T-helper 22 cell (primary cell): ENCODE measurements at regions not wholly inside any gene's neighbourhood (a gene's known extent, or its start where the extent isn't known, plus 50 kb on each side); places are given as distances from the start of the nearest gene placed in this dataset.
"Not testable (repeated sequence)": the region's sequence is repeated elsewhere in the genome, so short reads cannot be mapped to it uniquely, and the experiment has no call there.

Experiments used
- DNase-seq: peaks from one replicate; pipeline ENCODE4 v3.0.0-alpha.2; 2020; ENCODE audit warnings: low read depth

- DNase-seq: no peak
Observed at GRCh38 chr19:29006057-29006735, 206.8 kb downstream of the UQCRFS1 start.

- DNase-seq: no peak
Observed at GRCh38 chr19:29004796-29005195, 208.2 kb downstream of the UQCRFS1 start.

GRCh38 chr19:29003641-29004409 is 209.1 kb downstream of the UQCRFS1 start:
- no peak for DNase-seq

- no peak for DNase-seq
Observed at GRCh38 chr19:29002336-29002735, 210.6 kb downstream of the UQCRFS1 start.

GRCh38 chr19:29001597-29002245 is 211.2 kb downstream of the UQCRFS1 start:
- DNase-seq: no peak

GRCh38 chr19:29001141-29001581 is 211.8 kb downstream of the UQCRFS1 start:
- DNase-seq: no peak

GRCh38 chr19:28999724-29000433 is 213.1 kb downstream of the UQCRFS1 start:
- no peak for DNase-seq

GRCh38 chr19:28998974-28999373 is 214.0 kb downstream of the UQCRFS1 start:
- DNase-seq: no peak

- not testable (repeated sequence) for DNase-seq
Observed at GRCh38 chr19:28997866-28998265, 215.1 kb downstream of the UQCRFS1 start.

- no peak for DNase-seq
Observed at GRCh38 chr19:28990522-28990921, 222.4 kb downstream of the UQCRFS1 start.

GRCh38 chr19:28989739-28990138 is 223.2 kb downstream of the UQCRFS1 start:
- DNase-seq: no peak

- DNase-seq: no peak
Observed at GRCh38 chr19:28988066-28988465, 224.9 kb downstream of the UQCRFS1 start.

- no peak for DNase-seq
Observed at GRCh38 chr19:28987177-28987576, 225.8 kb downstream of the UQCRFS1 start.

GRCh38 chr19:28985201-28985600 is 227.8 kb downstream of the UQCRFS1 start:
- no peak for DNase-seq

GRCh38 chr19:28984315-28984714 is 228.6 kb downstream of the UQCRFS1 start:
- no peak for DNase-seq

- DNase-seq: no peak
Observed at GRCh38 chr19:28983430-28983829, 229.5 kb downstream of the UQCRFS1 start.

- DNase-seq: no peak
Observed at GRCh38 chr19:28981994-28982393, 231.0 kb downstream of the UQCRFS1 start.

GRCh38 chr19:28981518-28981917 is 231.4 kb downstream of the UQCRFS1 start:
- DNase-seq: no peak

GRCh38 chr19:28980236-28980868 is 232.6 kb downstream of the UQCRFS1 start:
- DNase-seq: no peak

GRCh38 chr19:28977826-28978225 is 235.1 kb downstream of the UQCRFS1 start:
- DNase-seq: no peak

- no peak for DNase-seq
Observed at GRCh38 chr19:28972058-28972852, 240.7 kb downstream of the UQCRFS1 start.
